DND-41 (cell line): ENCODE measurements at regions not wholly inside any gene's neighbourhood (a gene's known extent, or its start where the extent isn't known, plus 50 kb on each side); places are given as distances from the start of the nearest gene placed in this dataset.

Experiments used
- ATAC-seq: fragments of 200-7000 bp; cut with Tn5 transposase; 3 replicates; pipeline ENCODE4 v1.9.1; 2021; ENCODE audit warnings: low read depth; ENCODE audit not compliant: insufficient read depth
- DNase-seq: peaks from one replicate; pipeline ENCODE4 v3.0.0-alpha.2; 2020
- H2AFZ ChIP-seq: 2 replicates; pipeline ENCODE4 v1.6.0; 2012; ENCODE audit warnings: low read depth, low read length
- H3K27ac ChIP-seq: 2 replicates; pipeline ENCODE4 v1.5.1; 2012; ENCODE audit warnings: low read length, inconsistent platforms
- H3K27me3 ChIP-seq: fragments of 200-600 bp; sonication (generic); 2 replicates; pipeline ENCODE4 v1.6.0; 2012; ENCODE audit warnings: low read length, mild to moderate bottlenecking, inconsistent platforms; ENCODE audit not compliant: insufficient read depth, poor library complexity
- H3K36me3 ChIP-seq: 2 replicates; pipeline ENCODE4 v1.5.1; 2012; ENCODE audit warnings: low read length, inconsistent platforms; ENCODE audit not compliant: insufficient read depth
- H3K4me1 ChIP-seq: 2 replicates; pipeline ENCODE4 v1.5.1; 2012; ENCODE audit warnings: mild to moderate bottlenecking, low read length; ENCODE audit not compliant: insufficient read depth
- H3K4me2 ChIP-seq: 2 replicates; pipeline ENCODE4 v1.6.0; 2012; ENCODE audit warnings: mild to moderate bottlenecking, moderate library complexity, low read length, inconsistent platforms; ENCODE audit not compliant: insufficient read depth
- H3K4me3 ChIP-seq, 2 experiments: fragments of 200-600 bp in 1 of 2; shearing (Covaris generic) in 1 of 2; 2 replicates each; pipeline ENCODE4 v1.5.1; 2012 to 2016; ENCODE audit warnings: inconsistent platforms in 2 of 2, low read length in 2 of 2, mild to moderate bottlenecking in 2 of 2, low read depth in 1 of 2, moderate library complexity in 1 of 2
- H3K79me2 ChIP-seq: 2 replicates; pipeline ENCODE4 v1.6.0; 2012; ENCODE audit warnings: low read length, inconsistent platforms; ENCODE audit not compliant: insufficient read depth
- H3K9ac ChIP-seq: 2 replicates; pipeline ENCODE4 v1.6.0; 2012; ENCODE audit warnings: low read depth, mild to moderate bottlenecking, inconsistent platforms, low read length, moderate library complexity
- H3K9me3 ChIP-seq: 2 replicates; pipeline ENCODE4 v1.5.1; 2012; ENCODE audit warnings: low read length, moderate library complexity, mild to moderate bottlenecking, inconsistent platforms; ENCODE audit not compliant: insufficient read depth, severe bottlenecking
- H4K20me1 ChIP-seq: 2 replicates; pipeline ENCODE4 v1.6.0; 2012; ENCODE audit warnings: low read length; ENCODE audit not compliant: insufficient read depth
- CTCF ChIP-seq: IDR thresholded peaks from 2 replicates; pipeline ENCODE4 v1.5.1; 2012; ENCODE audit warnings: borderline replicate concordance, low read length, moderate library complexity, mild to moderate bottlenecking; ENCODE audit not compliant: poor library complexity, severe bottlenecking; ENCODE audit errors: extremely low read depth
- EZH2 ChIP-seq: IDR thresholded peaks from 3 replicates; pipeline ENCODE4 v1.6.1; 2012; ENCODE audit warnings: borderline replicate concordance, low read depth, mild to moderate bottlenecking, moderate library complexity, low read length, inconsistent platforms; ENCODE audit not compliant: severe bottlenecking

GRCh38 chr6:115221198-115221597 lies 839.5 kb downstream of the FRK start:
- H3K79me2 ChIP-seq: no peaks in the 10 kb centered on the region
- no peaks in the 10 kb centered on the region for H3K9me3 ChIP-seq
- no peaks in the 10 kb centered on the region for H3K4me1 ChIP-seq
- no peak for TF ChIP-seq EZH2
- no peak for TF ChIP-seq CTCF
- H3K27ac ChIP-seq: no peak overlapping the region
- H3K4me2 ChIP-seq: no peak overlapping the region
- H3K27me3 ChIP-seq: no peaks in the 10 kb centered on the region
- ATAC-seq (no peak), DNase-seq (no peak)
- H4K20me1 ChIP-seq: no peaks in the 10 kb centered on the region
- H2AFZ ChIP-seq: no peak overlapping the region
- no peak overlapping the region for H3K4me3 ChIP-seq
- no peaks in the 10 kb centered on the region for H3K36me3 ChIP-seq
- H3K9ac ChIP-seq: no peak overlapping the region

GRCh38 chr6:115220551-115221159 lies 840.0 kb downstream of the FRK start:
- DNase-seq: no peak
- Histone ChIP-seq H4K20me1 (no peaks in the 10 kb centered on the region), H3K27me3 (no peaks in the 10 kb centered on the region), H3K4me1 (no peaks in the 10 kb centered on the region), H3K9ac (no peak overlapping the region), H3K79me2 (no peaks in the 10 kb centered on the region), H2AFZ (no peak overlapping the region), H3K27ac (no peak overlapping the region), H3K9me3 (no peaks in the 10 kb centered on the region), H3K4me2 (no peak overlapping the region), H3K36me3 (no peaks in the 10 kb centered on the region), H3K4me3 (no peak overlapping the region)
- no peak for TF ChIP-seq CTCF
- no peak for TF ChIP-seq EZH2
- no peak for ATAC-seq

GRCh38 chr6:115219645-115220044 lies 841.0 kb downstream of the FRK start:
- Histone ChIP-seq H3K27me3 (no peaks in the 10 kb centered on the region), H3K4me3 (no peak overlapping the region)

More at GRCh38 chr6:115219645-115220044, 841.0 kb downstream of the FRK start:
- H2AFZ ChIP-seq: no peak overlapping the region
- H3K4me2 ChIP-seq: no peak overlapping the region
- H3K9me3 ChIP-seq: no peaks in the 10 kb centered on the region
- H3K4me1 ChIP-seq: no peaks in the 10 kb centered on the region
- no peak overlapping the region for H3K9ac ChIP-seq
- H3K36me3 ChIP-seq: no peaks in the 10 kb centered on the region
- H4K20me1 ChIP-seq: no peaks in the 10 kb centered on the region
- ATAC-seq (no peak), DNase-seq (no peak)
- TF ChIP-seq EZH2 (no peak), CTCF (no peak)
- no peak overlapping the region for H3K27ac ChIP-seq
- H3K79me2 ChIP-seq: no peaks in the 10 kb centered on the region
